T-helper 2 cell treated with Interferon-gamma antibody and Interleukin-4, amounts not matched to agents 100 ng/mL and 5 ng/mL, for 36 hours (primary cell): ENCODE measurements at regions not wholly inside any gene's neighbourhood (a gene's known extent, or its start where the extent isn't known, plus 50 kb on each side); places are given as distances from the start of the nearest gene placed in this dataset.
"Not testable (repeated sequence)": the region's sequence is repeated elsewhere in the genome, so short reads cannot be mapped to it uniquely, and the experiment has no call there.

ENCODE experiments used
- intact Hi-C: fragments of 100-400 bp; cut with micrococcal nuclease; formaldehyde crosslinking; loops from one replicate; pipeline ENCODE4 v1.15.1; 2023

DNA sequence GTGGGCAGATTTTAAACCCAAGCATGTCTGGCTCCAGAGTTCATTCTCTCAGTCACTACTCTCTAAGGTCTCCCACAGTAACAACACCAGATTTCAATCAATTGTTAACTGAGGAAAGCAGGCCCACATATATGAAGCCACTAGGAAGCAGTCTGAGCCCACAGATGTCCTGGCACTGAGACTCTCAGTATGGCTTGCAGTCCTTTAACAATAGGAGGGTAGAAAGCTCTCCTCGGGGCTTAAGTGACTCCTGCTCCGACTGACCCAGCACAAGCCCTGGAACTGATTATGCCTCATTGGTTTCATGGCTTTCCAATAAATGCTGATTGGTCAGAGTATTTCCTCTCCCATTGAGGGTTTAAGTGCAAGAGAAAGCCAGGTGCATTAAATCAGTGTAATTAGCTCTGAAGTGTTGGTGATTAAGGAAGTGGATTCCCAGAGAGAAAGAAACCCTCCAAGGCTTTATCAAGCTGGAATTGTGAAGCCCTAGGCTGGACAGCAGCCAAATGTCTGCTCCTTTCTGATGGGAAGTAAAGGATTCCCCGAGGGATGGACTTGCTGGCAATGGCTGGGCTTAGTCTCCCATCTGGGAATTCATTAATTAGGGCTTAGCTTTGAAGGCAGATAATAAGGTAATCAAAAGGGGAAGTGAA, 76.6 kb upstream of the PROKR2 start:
- intact Hi-C loops = no loop called here

- intact Hi-C loops = no loop called here
These were observed 74.0 kb upstream of the PROKR2 start for GRCh38 chr20:5390720-5391119.

GRCh38 chr20:5386846-5387245, 70.1 kb upstream of the PROKR2 start:
- intact Hi-C loops = not testable (repeated sequence)

DNA sequence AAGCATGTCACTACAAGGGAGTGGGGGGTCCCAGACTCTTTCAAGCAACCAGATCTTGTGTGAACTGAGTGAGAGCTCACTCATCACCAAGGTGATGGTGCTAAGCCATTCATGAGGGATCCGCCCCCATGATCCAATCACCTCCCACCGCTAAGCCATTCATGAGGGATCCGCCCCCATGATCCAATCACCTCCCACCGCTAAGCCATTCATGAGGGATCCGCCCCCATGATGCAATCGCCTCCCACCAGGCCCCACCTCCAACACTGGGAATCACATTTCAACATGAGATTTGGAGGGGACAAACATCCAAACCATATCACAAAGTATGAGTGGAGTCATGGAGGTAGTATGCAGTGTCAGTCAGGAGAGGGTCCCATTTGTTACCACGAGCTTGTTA, 64.8 kb upstream of the PROKR2 start:
- intact Hi-C loops = not testable (repeated sequence)

- intact Hi-C loops = loop anchor here (10.0 kb wide), 1 partner anchor 57 kb away; no protein-coding TSS in a partner anchor
These were observed 60.7 kb upstream of the PROKR2 start for GRCh38 chr20:5377484-5377883.

GRCh38 chr20:5376228-5376627, 59.5 kb upstream of the PROKR2 start:
- intact Hi-C loops = loop anchor here (10.0 kb wide), 1 partner anchor 59 kb away; no protein-coding TSS in a partner anchor

DNA sequence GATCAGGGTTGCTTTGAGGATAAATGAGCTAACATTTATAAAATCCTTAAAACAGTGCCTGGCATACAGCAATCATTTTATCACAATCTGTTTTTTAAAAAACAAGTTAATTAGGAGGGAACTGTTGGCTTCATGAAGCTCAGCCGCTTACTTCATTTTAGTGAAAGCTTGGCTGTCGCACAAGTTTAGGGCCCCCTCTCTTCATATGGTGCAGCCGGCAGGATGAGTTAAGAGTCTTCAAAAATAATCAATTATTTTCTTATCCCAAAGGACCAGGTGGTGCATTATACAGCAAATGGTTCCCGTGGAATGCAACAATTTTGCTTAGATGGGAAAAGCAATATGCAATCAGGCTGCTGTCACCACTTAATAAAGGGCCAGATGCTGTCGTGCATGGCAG, 57.4 kb upstream of the PROKR2 start:
- intact Hi-C loops = loop anchor here (10.0 kb wide), 1 partner anchor 61 kb away; no protein-coding TSS in a partner anchor

GRCh38 chr20:5372371-5372770, 55.6 kb upstream of the PROKR2 start:
- intact Hi-C loops = loop anchor here (10.0 kb wide), 1 partner anchor 62 kb away; no protein-coding TSS in a partner anchor

GRCh38 chr20:5369629-5370028, 52.9 kb upstream of the PROKR2 start:
- intact Hi-C loops = loop anchor here (10.0 kb wide), 1 partner anchor 65 kb away; no protein-coding TSS in a partner anchor
